Dermis blood vessel endothelial cell (primary cell): ENCODE measurements at regions not wholly inside any gene's neighbourhood (a gene's known extent, or its start where the extent isn't known, plus 50 kb on each side); places are given as distances from the start of the nearest gene placed in this dataset.

Source experiments
- DNase-seq: peaks from one replicate; pipeline ENCODE4 v3.0.0; 2010

GRCh38 chr18:73516056-73516455, 631.6 kb downstream of the FBXO15 start:
- DNase-seq: peak; percentile 2

- DNase-seq: no peak
Observed at GRCh38 chr18:73514449-73514848, 633.2 kb downstream of the FBXO15 start.

GRCh38 chr18:73511771-73512503, 635.7 kb downstream of the FBXO15 start:
- peak; percentile 44 for DNase-seq

DNA sequence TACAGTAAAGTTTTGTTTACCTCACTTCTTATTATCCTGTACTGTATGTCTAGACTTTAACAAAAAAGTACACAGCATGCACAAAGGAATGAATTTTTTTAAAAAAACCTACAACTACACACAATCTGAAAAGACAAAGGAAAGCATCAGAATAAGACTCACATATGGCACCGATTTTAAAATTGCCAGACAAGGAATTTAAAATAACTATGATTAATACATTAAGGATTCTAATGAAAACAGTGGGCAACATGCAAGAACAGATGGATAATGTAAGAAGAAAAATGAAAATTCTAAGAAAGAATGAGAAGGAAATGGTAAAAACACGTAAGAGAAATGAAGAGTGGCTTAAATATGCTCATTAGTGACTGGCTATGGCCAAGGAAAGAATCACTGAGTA, 638.2 kb downstream of the FBXO15 start:
- no peak for DNase-seq

- DNase-seq: no peak
Observed at GRCh38 chr18:73503326-73503725, 635.5 kb upstream of the NETO1 start.

- no peak for DNase-seq
Observed at GRCh38 chr18:73487966-73488365, 620.2 kb upstream of the NETO1 start.

GRCh38 chr18:73485166-73485565, 617.4 kb upstream of the NETO1 start:
- no peak for DNase-seq

GRCh38 chr18:73482901-73483300, 615.1 kb upstream of the NETO1 start:
- no peak for DNase-seq

DNA sequence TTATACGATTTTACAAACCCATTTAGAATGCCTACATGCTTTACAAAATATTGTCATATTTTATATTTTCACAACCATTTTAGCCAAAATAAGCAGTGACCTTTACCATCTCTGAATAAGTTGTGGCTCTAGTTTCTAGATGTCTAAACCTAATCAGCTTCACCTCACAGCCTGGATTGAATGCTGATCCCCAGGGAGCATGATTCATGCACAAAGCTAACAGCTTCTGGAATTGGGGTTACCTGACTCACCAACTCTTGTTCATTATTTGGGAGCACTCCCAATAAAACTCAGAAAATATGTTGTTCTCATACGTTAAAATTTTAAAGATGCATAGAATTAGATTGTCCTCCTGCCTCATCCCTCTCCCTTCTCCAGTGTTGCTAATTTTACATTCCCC, 611.7 kb upstream of the NETO1 start:
- peak; percentile 15 for DNase-seq

DNA sequence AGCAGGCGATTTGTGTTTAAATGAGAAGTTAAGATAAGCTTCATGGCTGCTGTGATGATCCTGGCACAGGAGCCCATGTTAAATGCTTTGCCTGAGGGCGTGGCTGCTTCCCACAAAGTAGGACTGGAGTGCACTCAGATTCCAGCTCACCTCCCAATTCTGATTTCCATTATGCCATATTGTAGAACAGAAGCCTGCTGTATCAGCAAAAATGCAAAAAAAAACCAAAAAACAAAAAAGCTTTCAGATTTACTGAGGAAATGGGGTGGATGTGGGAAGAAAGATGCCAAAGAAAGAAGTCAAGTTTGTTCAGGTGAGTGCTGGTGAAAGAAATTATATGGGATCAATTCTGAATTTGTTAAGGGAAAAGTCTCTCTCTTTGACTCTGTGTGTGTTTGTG, 610.4 kb upstream of the NETO1 start:
- no peak for DNase-seq

DNA sequence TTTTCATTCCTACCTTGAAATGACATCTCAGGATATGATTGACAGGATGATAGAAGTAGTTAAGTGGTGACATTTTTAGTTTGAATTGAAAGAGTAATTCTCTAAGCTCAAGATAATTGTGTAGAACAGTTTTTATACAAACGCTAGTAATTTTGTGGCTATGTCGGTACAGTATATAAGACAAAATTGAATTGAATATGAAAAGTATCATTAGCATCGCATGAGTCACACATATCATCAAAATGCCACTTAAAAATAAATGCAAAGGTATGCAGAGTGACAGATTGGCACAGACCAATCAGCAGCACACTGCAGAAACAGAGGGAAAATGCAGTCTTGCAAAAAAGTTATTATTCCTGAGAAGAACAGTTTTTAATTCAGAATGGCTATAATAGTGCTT, 608.2 kb upstream of the NETO1 start:
- DNase-seq: no peak

DNA sequence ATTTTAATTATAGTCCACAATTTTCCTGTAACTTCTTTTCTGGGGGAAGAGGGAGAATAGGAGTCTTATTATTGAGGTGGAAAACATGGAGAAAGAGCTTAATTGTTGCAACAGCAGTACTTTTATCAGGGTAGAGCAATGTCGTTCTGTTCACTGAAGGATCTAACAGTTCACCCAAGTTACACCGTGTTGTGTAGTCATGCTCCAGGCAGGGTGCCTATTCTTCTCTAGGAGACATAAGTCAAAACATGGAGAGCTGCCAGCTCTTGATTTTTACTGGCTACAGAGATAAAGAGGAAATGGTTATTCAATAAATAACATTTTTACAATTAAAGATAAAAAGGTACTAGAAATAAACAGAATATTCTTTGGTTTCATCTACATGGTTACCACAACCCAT, 594.3 kb upstream of the NETO1 start:
- peak; percentile 83 for DNase-seq

GRCh38 chr18:73461780-73462059, 593.9 kb upstream of the NETO1 start:
- DNase-seq: peak; percentile 72

DNA sequence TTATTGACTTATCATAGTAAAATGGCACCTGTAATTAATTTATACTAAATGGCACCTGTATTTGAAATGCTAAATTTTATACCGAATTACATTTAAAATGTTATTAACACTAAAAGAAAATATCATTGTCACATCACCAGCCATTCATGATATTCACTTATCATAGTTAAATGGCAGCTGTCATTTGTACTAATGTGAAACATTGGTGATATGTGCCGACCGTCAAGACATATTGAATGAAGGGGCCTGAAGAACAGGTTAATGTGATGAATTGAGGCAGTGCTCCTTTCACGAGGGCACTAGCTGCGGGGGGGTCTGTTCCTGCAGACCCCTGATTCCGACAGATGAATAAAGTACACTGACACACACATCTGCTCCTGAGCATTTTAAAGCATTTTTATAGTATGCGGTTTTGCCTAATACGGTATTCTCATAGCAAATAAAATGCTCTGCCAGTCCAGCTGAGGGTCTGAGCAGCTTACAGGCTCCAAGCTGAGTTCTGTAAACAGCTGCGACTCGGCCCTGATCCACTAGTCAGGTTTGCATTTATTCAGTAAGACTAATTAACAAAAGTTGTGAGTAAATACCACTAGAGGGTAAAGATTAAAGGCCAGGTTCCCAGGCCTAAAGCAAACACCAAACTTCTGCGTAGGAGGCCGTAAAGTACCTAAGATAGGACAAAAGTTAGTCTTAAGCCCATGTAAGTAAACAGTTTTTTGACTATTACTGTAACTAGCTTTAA, 593.4 kb upstream of the NETO1 start:
- DNase-seq: no peak

DNA sequence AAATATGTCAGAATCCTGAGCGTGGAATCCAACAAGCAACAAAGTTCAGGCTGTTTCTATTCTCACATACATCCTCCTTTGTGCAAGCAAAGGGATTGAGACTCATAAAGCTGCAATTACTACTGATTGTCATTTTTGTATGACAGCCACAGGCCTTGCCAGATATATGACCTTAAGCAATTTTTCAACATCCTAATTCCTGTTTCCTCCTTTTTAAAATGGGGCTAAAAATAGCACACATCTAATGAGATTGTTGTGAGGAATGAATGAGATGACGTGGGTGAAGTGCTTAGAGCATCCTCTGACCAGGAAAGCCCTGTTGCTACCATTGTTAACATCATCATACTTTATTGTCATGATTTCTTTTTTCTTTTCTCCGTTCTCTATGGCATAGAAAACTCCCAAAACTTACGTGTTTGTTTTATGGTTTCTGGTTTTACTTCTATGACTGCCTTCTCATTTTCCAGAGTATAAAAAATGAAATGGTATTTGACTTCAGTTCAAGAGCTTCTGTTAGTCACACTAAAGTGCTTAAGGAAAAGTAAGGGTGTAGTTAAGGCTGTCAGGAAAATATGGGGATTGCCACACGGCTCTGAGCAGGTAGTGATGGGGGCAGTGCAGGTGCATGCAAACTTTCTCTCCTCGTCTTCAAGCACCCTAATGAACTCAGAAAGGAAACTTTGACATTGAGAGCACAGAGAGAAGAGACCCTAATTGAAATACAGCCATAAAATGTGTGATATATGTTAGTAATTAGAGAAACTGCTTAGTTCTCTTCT, 590.6 kb upstream of the NETO1 start:
- peak; percentile 82 for DNase-seq

DNA sequence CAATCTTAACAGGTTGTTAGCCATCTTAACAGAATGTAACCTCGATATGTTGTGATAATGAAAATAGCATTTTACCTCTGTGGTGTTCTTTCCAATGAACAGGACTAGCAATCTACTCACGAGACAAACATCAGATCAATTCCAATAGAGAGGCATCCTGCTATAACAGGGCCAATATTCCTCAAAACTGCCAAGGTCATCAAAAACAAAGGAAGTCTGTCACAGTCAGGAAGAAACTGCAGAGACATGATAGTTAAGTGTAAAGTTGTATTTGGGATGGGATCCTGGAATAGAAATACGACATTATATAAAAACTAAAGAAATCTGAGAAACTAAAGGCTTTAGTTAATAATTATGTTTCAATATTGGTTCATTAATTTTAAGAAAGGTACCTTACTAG, 588.9 kb upstream of the NETO1 start:
- no peak for DNase-seq

DNA sequence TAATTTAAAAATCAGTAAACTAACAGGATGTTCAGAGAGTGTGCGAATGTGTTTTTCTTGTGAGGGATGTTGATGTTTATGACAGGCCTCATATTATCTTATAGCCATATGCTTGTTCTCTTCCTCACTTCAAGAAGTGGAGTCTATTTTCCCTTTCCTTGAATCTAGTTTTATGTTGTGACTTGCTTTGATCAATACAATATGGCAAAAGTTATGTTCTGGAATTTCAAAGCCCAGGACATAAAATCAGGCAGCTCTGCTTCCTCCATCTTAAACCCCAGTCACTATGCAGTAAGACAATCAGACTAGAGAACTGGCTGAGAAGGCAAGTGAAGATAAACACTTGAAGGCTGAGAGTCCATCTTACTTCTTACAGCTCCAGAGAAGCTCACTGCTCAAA, 585.1 kb upstream of the NETO1 start:
- DNase-seq: no peak

DNA sequence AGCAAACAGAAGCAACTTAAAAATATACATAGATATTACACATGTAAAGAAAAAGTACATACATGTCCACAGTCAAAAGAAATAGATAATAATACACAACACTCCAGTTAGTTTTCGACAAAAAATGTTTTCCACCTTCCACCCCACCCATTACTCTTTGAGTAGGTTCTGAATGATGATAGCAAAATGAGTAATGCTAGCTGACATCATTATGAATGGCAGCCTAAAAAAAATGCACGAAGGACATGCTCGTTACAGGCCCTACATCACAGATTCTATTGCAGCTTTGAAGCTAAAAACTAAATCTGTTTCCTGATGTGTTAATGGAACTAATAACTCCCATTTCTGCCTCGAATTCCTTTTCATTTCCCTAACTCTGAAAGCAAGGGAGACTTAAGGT, 578.7 kb upstream of the NETO1 start:
- DNase-seq: peak; percentile 3

DNA sequence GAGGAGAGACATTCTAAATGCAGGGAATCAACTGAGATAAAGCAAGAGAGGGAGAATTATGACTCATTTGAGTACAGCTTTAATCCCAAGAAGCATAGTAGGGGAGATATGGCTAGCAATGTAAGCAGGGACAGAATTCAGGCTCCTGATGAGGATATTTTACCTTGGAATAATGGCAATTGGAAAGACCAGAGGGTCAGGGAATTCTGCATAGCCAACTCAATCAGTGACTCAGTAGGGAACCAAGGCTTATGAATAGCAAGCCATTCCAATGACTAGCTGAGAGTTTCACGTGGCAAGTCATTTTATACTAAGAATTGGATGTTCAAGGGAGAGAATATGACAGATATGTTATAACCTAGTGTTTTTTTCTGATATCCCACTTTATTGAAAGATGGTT, 563.8 kb upstream of the NETO1 start:
- DNase-seq: no peak

GRCh38 chr18:73421010-73421409, 553.2 kb upstream of the NETO1 start:
- no peak for DNase-seq

GRCh38 chr18:73419531-73419930, 551.7 kb upstream of the NETO1 start:
- no peak for DNase-seq

- no peak for DNase-seq
Observed at GRCh38 chr18:73414598-73414997, 546.8 kb upstream of the NETO1 start.

- no peak for DNase-seq
Observed at GRCh38 chr18:73414069-73414468, 546.3 kb upstream of the NETO1 start.

DNA sequence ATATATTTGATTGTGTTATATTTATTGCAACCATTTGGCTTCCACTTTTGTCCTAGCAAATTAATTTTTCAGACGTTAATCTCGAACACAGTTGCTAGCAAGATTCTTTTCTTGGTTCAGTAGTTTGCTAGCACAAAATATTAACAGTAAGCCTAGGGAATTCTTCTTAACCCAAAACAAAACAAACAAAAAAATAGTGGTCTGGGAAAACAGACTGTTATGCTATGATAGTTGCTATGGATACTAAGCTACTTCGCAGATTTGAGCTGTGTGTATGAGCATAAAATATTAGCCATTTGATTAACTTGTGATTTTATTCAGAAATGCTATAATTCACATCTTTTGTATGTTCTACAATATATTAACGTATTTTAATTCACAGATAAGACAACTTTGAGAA, 541.5 kb upstream of the NETO1 start:
- peak; percentile 8 for DNase-seq
